Colon (tissue), 2 donors: ENCODE measurements at regions not wholly inside any gene's neighbourhood (a gene's known extent, or its start where the extent isn't known, plus 50 kb on each side); places are given as distances from the start of the nearest gene placed in this dataset.
"Not testable (repeated sequence)": the region's sequence is repeated elsewhere in the genome, so short reads cannot be mapped to it uniquely, and the experiment has no call there.

ENCODE experiments used
- FAIRE-seq: peaks from 2 replicates; lab custom pipeline; 2012; peaks lifted over from hg19 to GRCh38; lab: Jason Lieb, UNC
- donor health status: control.
- donor health status: control.

DNA sequence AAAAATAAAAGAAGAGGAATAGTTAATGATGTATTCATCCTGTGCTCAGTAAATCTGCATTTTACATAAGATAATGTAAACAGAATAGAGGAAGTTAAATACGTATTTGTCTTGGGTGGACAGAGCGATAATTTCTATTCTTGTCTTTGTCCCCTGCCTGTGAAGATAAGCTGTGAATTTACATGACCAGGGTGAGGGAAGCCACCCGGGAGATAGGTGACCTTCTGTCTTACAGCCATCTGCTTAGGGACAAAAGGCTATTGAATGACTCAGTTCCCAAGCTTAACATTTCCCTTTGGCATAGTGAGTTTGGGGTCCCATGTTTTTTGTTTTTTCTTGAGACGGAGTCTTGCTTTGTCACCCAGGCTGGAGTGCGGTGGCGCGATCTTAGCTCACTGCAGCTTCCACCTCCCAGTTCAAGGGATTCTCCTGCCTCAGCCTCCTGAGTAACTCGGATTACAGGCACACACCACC lies 88.7 kb upstream of the KCTD7 start:
- no peak for FAIRE-seq

GRCh38 chr7:66542049-66542448 lies 86.6 kb upstream of the KCTD7 start:
- no peak for FAIRE-seq

GRCh38 chr7:66542528-66543269 lies 86.0 kb upstream of the KCTD7 start:
- FAIRE-seq: no peak

DNA sequence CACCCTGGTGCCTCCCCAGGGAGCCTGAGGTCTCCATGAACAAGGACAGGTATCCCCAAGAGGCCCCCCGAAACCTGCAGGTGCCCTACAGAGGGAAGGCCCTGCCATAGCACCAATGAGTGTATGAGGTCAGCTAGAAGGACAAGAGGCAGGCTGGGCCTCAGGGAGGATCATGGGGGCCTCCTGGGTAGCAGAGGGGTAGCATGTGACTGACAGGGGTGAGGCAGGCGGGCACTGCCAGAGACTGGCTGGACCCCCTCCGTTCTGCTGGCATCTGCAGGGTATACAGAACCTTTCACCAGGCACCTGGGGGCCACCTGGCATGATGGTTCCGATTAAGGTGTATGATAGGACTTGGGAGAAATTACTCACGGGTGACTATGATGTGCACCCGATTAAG lies 79.2 kb upstream of the KCTD7 start:
- no peak for FAIRE-seq

- FAIRE-seq: no peak
Observed at GRCh38 chr7:66553001-66553400, 75.7 kb upstream of the KCTD7 start.

DNA sequence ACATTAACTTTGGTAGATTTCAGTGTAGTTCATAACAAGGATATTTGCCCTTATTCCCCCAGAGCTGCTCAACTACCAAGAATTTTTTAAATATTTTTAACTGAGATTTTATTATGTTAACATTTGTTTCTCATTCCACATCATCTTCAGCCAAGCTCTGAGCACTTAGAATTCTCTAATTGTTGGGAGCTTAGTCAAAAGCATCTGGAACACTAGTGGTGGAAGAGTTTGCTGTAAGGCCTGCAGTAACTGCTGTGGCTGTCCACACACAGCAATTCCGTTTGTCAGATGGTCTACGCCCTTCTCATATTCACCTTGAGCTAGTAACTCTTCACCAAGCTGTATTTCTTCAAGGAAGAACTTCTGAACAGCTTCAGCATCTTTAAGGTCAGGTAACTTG lies 75.0 kb upstream of the KCTD7 start:
- FAIRE-seq: not testable (repeated sequence)

DNA sequence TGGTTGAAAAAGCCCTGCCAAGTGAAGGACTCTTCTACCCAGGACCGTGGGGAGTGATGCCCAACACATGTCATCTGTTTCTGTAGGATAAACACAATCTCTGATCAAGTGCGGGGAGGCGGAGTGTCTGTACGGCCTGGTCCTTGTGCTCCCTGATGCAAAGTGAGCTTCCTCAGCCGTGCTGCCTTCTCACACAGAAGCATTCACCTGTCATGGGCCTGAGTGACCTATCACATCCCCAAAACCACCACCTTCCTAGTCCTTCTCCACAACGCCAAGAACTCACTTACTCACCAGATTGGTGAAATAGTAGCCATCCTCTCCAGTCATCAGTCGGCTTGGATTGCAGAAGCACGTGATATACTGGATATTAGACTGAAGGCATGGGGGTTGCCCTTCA lies 74.4 kb upstream of the KCTD7 start:
- FAIRE-seq: not testable (repeated sequence)

GRCh38 chr7:66554842-66555430 lies 73.7 kb upstream of the KCTD7 start:
- FAIRE-seq: not testable (repeated sequence)

DNA sequence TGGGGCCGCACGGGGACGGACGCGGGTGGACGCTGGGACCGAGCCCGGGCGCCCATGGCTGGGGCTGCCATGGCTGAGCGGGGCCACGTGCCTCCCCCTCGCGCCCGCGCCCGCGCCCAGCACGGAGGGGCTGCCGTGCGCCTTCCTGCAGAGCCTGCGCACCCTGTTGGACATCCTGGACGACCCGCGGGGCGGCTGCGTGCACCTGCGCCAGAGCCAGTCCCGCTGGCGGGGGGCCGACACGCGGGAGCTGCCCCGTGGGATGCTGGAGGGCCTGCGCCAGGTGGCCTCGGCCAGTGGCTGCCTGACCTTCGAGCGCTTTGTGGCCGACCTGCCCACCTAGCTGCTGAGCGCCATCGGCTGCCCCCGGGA lies 72.5 kb upstream of the KCTD7 start:
- FAIRE-seq: no peak

GRCh38 chr7:66556549-66557213 lies 72.0 kb upstream of the KCTD7 start:
- FAIRE-seq: no peak

DNA sequence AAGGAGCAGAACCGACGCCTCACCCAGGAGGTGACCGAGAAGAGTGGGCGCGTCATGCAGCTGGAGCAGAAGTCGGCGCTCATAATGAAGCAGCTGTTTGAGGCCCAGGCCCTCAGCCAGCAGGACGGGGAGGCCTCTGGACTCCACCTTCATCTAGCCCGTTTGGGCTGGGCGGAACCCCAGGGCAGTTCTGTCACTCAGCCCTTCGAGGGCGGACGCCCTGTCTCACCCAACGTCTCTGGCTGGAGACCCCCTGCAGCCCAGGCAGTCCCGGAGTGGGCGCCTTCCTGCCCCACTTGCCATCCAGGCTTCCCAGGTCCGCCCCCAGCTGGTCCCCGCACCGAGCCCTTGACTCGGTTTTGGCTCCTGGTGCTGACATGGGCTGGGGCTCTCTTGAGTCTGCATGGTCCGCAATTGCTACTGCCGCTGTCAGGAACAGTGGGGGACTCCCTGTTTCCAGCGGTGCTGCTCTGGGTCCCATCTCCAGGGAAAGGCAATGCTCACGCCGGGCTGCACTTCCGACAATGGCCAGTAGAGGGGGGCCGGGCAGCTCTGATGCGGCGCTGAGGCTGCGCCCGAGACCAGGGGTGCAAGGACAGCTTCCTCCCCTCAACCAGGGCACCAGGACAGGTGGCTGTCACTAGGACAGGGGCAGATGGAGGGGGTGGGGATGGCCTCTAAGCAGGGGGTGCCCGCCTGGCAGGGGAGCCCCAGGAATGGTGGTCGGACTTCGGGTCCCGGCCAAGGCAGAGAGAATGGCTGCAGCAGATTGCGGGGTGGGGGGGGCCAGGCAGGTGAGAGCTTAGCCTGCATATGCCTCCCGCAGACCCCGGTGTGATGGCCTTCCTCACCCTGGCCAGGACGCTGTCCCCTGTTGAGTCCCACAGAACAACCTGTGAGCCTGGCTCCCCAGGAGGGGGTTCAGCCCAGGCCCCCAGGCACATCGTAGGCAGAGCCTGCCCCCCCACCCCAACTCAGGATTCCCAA lies 71.2 kb upstream of the KCTD7 start:
- no peak for FAIRE-seq

DNA sequence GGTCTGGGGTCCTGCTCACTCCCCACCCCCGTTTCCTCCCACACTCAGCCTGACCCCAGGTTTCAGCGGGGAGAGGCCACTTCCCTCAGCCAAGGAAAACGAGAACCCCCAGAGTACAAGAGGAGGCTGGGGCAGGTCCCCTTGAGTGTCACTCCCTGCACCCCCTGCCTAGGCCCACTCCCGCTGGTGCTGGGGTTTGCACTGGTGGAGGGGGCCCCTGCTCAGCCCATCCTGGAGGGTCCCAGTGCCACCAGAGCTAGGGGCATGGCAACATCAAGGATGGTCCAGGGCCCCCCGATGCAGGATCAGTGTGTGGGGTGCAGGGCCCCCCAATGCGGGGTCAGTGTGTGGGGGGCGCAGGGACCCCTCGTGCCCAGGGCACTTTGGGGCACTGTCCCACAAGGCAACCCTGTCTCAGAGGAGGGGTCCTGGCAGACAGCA lies 70.5 kb upstream of the KCTD7 start:
- no peak for FAIRE-seq

DNA sequence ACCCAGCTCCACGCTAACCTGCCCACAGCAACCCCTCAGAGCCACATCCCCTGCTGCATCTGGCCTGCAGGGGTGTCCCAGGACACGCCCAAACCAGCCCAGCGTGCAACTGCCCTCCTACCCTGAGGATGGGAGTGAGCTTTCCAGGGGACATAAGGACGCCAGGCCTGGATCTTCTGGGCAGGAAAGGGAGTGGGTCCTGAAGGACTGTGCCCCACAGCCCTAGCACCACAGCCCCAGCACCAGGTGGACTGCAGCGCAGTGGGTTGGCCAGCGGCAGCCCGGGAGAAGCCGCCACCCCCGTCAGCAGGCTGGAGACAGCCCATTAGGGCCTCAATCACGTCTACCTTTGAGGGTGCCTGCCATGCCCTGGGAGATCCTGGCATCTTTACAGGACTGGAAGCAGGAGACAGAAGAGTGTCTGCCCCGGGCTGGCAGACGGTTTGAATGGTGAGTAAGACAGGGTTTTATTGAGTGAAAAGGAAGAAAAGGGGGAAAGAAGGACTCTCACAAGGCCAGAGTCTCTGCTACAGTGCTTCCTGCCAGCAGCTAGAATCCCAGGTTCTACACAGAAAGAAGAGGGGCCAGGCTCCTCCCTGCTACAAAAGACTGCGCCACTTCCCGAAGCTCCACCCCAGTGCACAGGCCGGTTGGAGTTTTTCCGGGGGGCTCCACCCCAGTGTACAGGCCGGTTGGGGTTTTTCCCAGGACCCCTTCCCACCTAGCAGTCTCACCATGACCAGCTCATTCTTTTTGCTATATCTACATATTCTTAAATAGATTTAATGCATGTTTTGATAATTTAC lies 69.8 kb upstream of the KCTD7 start:
- no peak for FAIRE-seq

DNA sequence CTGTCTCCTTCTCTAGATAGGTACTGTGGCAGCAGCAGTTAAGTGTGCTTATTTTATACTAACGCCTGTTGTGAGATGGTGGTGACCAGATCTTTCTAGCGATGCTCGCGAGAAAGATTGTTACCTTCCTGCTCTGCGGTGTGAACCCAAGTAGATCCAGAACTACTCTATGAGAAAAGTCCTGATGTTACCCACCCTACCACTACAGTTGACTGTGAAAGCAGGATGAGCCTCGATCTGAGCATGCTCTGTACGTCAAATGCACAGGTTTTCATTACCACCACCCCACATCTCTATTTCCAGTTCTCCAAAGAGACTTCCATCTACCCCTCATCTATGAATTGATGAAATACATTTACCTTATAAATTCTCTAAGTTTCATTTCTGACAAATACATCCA lies 64.6 kb upstream of the KCTD7 start:
- FAIRE-seq: no peak

DNA sequence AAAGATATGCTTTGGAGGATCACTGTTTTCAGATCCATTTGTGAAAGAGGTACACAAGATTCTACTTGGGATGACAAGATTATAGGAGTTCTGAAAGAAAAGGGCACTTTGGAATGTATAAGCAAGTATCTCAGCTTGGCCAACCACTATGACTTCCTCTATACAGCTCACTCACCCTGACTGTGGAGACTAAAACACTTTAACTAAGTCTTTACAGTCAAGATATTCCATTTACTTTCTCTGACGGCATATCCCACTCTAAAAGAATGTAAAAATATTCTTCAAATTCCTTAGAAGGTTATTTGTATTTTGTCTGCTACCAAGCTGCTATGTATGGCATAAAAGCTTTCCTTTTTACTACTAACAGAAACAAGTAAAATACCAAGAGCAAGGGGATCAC lies 58.5 kb upstream of the KCTD7 start:
- FAIRE-seq: not testable (repeated sequence)

DNA sequence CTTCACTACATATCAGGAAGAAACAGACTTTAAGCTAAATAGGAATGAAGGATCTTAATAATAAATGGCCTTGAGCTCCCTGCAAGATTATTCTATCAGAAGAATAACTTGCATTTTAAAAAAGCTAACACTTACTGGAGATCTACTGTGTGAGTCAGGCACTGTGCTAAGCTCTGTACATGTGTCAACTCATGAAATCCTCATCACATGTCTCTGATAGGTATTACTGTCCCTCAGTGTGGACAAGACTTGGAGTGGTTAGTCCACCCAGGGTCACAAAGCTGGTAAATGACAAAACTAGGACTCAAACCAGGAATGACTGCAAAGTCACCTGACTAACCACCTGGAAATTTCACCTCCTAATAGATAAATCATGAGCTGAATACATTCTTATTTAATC lies 57.1 kb upstream of the KCTD7 start:
- no peak for FAIRE-seq

- FAIRE-seq: not testable (repeated sequence)
Observed at GRCh38 chr7:66573782-66574495, 54.7 kb upstream of the KCTD7 start.

- not testable (repeated sequence) for FAIRE-seq
Observed at GRCh38 chr7:66574768-66575167, 53.9 kb upstream of the KCTD7 start.

GRCh38 chr7:66575398-66575797 lies 53.3 kb upstream of the KCTD7 start:
- no peak for FAIRE-seq

GRCh38 chr7:66576646-66577045 lies 52.0 kb upstream of the KCTD7 start:
- FAIRE-seq: no peak
